C4-2B (cell line): ENCODE measurements at regions not wholly inside any gene's neighbourhood (a gene's known extent, or its start where the extent isn't known, plus 50 kb on each side); places are given as distances from the start of the nearest gene placed in this dataset.

Experiments used
- CTCF ChIP-seq: fragments of 450-650 bp; conservative IDR thresholded peaks from 2 replicates; pipeline ENCODE4 v1.5.1; 2017; ENCODE audit warnings: mild to moderate bottlenecking
- ZFX ChIP-seq: fragments of 450-650 bp; IDR thresholded peaks from 2 replicates; pipeline ENCODE4 v1.6.1; 2017

- no peak for TF ChIP-seq CTCF
- no peak for TF ChIP-seq ZFX
Observed at GRCh38 chr12:13288937-13289652, 92.6 kb downstream of the EMP1 start.
